HCT116 (cell line): ENCODE measurements at regions not wholly inside any gene's neighbourhood (a gene's known extent, or its start where the extent isn't known, plus 50 kb on each side); places are given as distances from the start of the nearest gene placed in this dataset.

Experiments used
- ATAC-seq: fragments of 200-7000 bp; cut with Tn5 transposase; 2 replicates; pipeline ENCODE4 v1.9.1; 2020; ENCODE audit warnings: mild to moderate bottlenecking, moderate library complexity
- BruUV-seq: library from RNA; stranded (reverse); fragments of 400-500 nt; replicated peaks from 2 replicates; lab custom pipeline; 2021; lab: Mats Ljungman, UMichigan
- CTCF ChIA-PET: fragments of 300-600 bp; sonication (Branson Sonifier 250); formaldehyde crosslinking; loops from one replicate; lab custom pipeline; 2021; ENCODE audit warnings: antibody characterized with exemption; lab: Charles Lee
- POLR2A ChIA-PET: fragments of 300-600, 350-600 bp; sonication (Branson Sonifier 250); formaldehyde crosslinking; loops from one replicate; lab custom pipeline; 2021; ENCODE audit warnings: antibody characterized with exemption; lab: Charles Lee
- RAD21 ChIA-PET, 2 experiments: fragments of 300-600 bp; sonication (Branson Sonifier 250); formaldehyde crosslinking; loops; one replicate each; lab custom pipeline; 2023; ENCODE audit warnings: low total read pairs in 2 of 2; ENCODE audit not compliant: uncharacterized antibody in 2 of 2, unreplicated experiment in 2 of 2, low non-redundant PET in 1 of 2; lab: Charles Lee
- DNase-seq: peaks from one replicate; pipeline ENCODE4 v3.0.0-alpha.2; 2010; ENCODE audit warnings: low read depth, low spot score
- H2AFZ ChIP-seq: fragments of 200-600 bp; shearing (Covaris generic), sonication (generic); 2 replicates; pipeline ENCODE4 v1.6.1; 2017; ENCODE audit warnings: low read depth, mixed run types, mixed read lengths, antibody characterized with exemption, low read length; ENCODE audit not compliant: poor library complexity, severe bottlenecking
- H3K27ac ChIP-seq: 2 replicates; pipeline ENCODE4 v1.5.1; 2012; ENCODE audit warnings: low read depth, low read length
- H3K27me3 ChIP-seq: fragments of 200-600 bp; sonication (generic); 2 replicates; pipeline ENCODE4 v1.6.1; 2016; ENCODE audit warnings: mixed run types, low read length, mixed read lengths; ENCODE audit not compliant: insufficient read depth
- H3K36me3 ChIP-seq, 2 experiments: fragments of 200-500 bp in 1 of 2; fragments of 200-600 bp in 1 of 2; sonication (Bioruptor generic) in 1 of 2; sonication (generic) in 1 of 2; 2 replicates each; pipeline versions ENCODE4 v1.5.1 to v1.6.1; 2014 to 2016; ENCODE audit warnings: low read length in 2 of 2, inconsistent platforms in 1 of 2, mixed read lengths in 1 of 2, mixed run types in 1 of 2; ENCODE audit not compliant: insufficient read depth in 2 of 2, control insufficient read depth in 1 of 2
- H3K4me1 ChIP-seq, 2 experiments: fragments of 200-600 bp in 1 of 2; sonication (generic) in 1 of 2; 2 replicates each; pipeline versions ENCODE4 v1.5.1 to v1.6.1; 2012 to 2017; ENCODE audit warnings: low read length in 2 of 2, inconsistent platforms in 1 of 2, mild to moderate bottlenecking in 1 of 2, mixed read lengths in 1 of 2, mixed run types in 1 of 2, moderate library complexity in 1 of 2; ENCODE audit not compliant: insufficient read depth in 2 of 2, control insufficient read depth in 1 of 2
- H3K4me2 ChIP-seq: fragments of 200-600 bp; sonication (generic); 2 replicates; pipeline ENCODE4 v1.6.1; 2017; ENCODE audit warnings: mixed run types, low read length, mixed read lengths
- H3K4me3 ChIP-seq, 2 experiments: fragments of 200-600 bp in 1 of 2; sonication (generic) in 1 of 2; replicated peaks in 1 of 2; 2 replicates each; pipeline ENCODE4 v1.5.1; 2011 to 2016; ENCODE audit warnings: low read length in 2 of 2, control low read depth in 1 of 2, low read depth in 1 of 2, mild to moderate bottlenecking in 1 of 2, mixed read lengths in 1 of 2, mixed run types in 1 of 2
- H3K79me2 ChIP-seq: fragments of 200-600 bp; sonication (generic); 2 replicates; pipeline ENCODE4 v1.6.1; 2017; ENCODE audit warnings: mild to moderate bottlenecking, mixed run types, low read length, moderate library complexity, mixed read lengths; ENCODE audit not compliant: insufficient read depth
- H3K9ac ChIP-seq: fragments of 200-600 bp; sonication (generic); 2 replicates; pipeline ENCODE4 v1.6.1; 2016; ENCODE audit warnings: low read length, mixed read lengths
- H3K9me2 ChIP-seq: fragments of 200-600 bp; sonication (generic), shearing (Covaris generic); 2 replicates; pipeline ENCODE4 v1.6.1; 2017; ENCODE audit warnings: mixed run types, mild to moderate bottlenecking, moderate library complexity; ENCODE audit not compliant: insufficient read depth
- H3K9me3 ChIP-seq, 2 experiments: fragments of 200-500 bp in 1 of 2; fragments of 200-600 bp in 1 of 2; sonication (Bioruptor generic) in 1 of 2; sonication (generic) in 1 of 2; 2 replicates each; pipeline ENCODE4 v1.6.1; 2014 to 2017; ENCODE audit warnings: low read length in 2 of 2, mixed read lengths in 2 of 2, inconsistent platforms in 1 of 2, low read depth in 1 of 2, mild to moderate bottlenecking in 1 of 2, mixed run types in 1 of 2, moderate library complexity in 1 of 2; ENCODE audit not compliant: control insufficient read depth in 1 of 2, insufficient read depth in 1 of 2
- H4K20me1 ChIP-seq: fragments of 200-600 bp; sonication (generic), shearing (Covaris generic); 2 replicates; pipeline ENCODE4 v1.6.1; 2017; ENCODE audit warnings: mixed run types, mild to moderate bottlenecking, moderate library complexity; ENCODE audit not compliant: insufficient read depth
- JUND ChIP-seq: IDR thresholded peaks from 2 replicates; pipeline ENCODE4 v1.6.1; 2012
- SRF ChIP-seq: IDR thresholded peaks from 2 replicates; pipeline ENCODE4 v1.6.1; 2012; ENCODE audit warnings: low read depth
- YY1 ChIP-seq: IDR thresholded peaks from 2 replicates; pipeline ENCODE4 v1.6.1; 2011; ENCODE audit warnings: low read length, low read depth, moderate library complexity, mild to moderate bottlenecking; ENCODE audit not compliant: insufficient replicate concordance; ENCODE audit errors: extremely low read depth
- ZBTB33 ChIP-seq: IDR thresholded peaks from 2 replicates; pipeline ENCODE4 v1.6.1; 2011; ENCODE audit warnings: mild to moderate bottlenecking, low read length, moderate library complexity; ENCODE audit not compliant: insufficient replicate concordance; ENCODE audit errors: extremely low read depth
- intact Hi-C: fragments of 100-400 bp; cut with micrococcal nuclease; formaldehyde crosslinking; loops from 2 replicates; pipeline ENCODE4 v1.10.0; 2022
- TF ChIP-seq, protein P1 (sequence below), 3 experiments: fragments of 200-600 bp in 1 of 3; sonication (generic) in 1 of 3; IDR thresholded peaks in 2 of 3; conservative IDR thresholded peaks in 1 of 3; 2 replicates each; pipeline ENCODE4 v1.5.1; 2012 to 2017; ENCODE audit warnings: low read depth in 2 of 3, low read length in 2 of 3, antibody characterized with exemption in 1 of 3, borderline replicate concordance in 1 of 3, control low read depth in 1 of 3, mild to moderate bottlenecking in 1 of 3, mixed read lengths in 1 of 3, mixed run types in 1 of 3, moderate library complexity in 1 of 3; ENCODE audit not compliant: insufficient read depth in 1 of 3

- CTCF ChIA-PET, result interaction anchor here (1.5 kb wide), 1 partner anchor 12 kb away, joined by 4 read pairs; no protein-coding TSS in a partner anchor
- H2AFZ ChIP-seq, result no peak overlapping the region
- H3K9ac ChIP-seq, result no peak overlapping the region
- peaks cover 0 to 7% of the 10 kb centered on the region in 2 experiments; a peak in 2 of 4 replicates for H3K4me1 ChIP-seq
- no peaks in the 10 kb centered on the region for H3K79me2 ChIP-seq
- no peaks in the 10 kb centered on the region for H3K36me3 ChIP-seq
- H3K9me3 ChIP-seq, result no peaks in the 10 kb centered on the region
- BruUV-seq, result no TSS peak
- H3K4me3 ChIP-seq, result no peak overlapping the region
- intact Hi-C loops, result no loop called here
- H3K27ac ChIP-seq, result no peak overlapping the region
- TF ChIP-seq JUND (no peak), ZBTB33 (no peak)
- TF ChIP-seq, protein P1, sequence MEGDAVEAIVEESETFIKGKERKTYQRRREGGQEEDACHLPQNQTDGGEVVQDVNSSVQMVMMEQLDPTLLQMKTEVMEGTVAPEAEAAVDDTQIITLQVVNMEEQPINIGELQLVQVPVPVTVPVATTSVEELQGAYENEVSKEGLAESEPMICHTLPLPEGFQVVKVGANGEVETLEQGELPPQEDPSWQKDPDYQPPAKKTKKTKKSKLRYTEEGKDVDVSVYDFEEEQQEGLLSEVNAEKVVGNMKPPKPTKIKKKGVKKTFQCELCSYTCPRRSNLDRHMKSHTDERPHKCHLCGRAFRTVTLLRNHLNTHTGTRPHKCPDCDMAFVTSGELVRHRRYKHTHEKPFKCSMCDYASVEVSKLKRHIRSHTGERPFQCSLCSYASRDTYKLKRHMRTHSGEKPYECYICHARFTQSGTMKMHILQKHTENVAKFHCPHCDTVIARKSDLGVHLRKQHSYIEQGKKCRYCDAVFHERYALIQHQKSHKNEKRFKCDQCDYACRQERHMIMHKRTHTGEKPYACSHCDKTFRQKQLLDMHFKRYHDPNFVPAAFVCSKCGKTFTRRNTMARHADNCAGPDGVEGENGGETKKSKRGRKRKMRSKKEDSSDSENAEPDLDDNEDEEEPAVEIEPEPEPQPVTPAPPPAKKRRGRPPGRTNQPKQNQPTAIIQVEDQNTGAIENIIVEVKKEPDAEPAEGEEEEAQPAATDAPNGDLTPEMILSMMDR (IDR thresholded peaks at IDR 0.05 in 2 of 3, conservative IDR thresholded peaks at IDR 0.05 in 1 of 3; ENCODE audit: borderline replicate concordance in 1 of 3, insufficient read depth in 1 of 3, low read depth in 2 of 3, low read length in 2 of 3), result no peak
- DNase-seq (no peak), ATAC-seq (no peak)
- POLR2A ChIA-PET, result no interaction called here
- peaks cover 39% of the 10 kb centered on the region for H3K27me3 ChIP-seq
- no peaks in the 10 kb centered on the region for H3K9me2 ChIP-seq
- no peaks in the 10 kb centered on the region for H4K20me1 ChIP-seq
- RAD21 ChIA-PET, result no interaction called here
- H3K4me2 ChIP-seq, result no peak overlapping the region
Observed at GRCh38 chr17:5718726-5719125, 134.4 kb upstream of the NLRP1 start.

DNA sequence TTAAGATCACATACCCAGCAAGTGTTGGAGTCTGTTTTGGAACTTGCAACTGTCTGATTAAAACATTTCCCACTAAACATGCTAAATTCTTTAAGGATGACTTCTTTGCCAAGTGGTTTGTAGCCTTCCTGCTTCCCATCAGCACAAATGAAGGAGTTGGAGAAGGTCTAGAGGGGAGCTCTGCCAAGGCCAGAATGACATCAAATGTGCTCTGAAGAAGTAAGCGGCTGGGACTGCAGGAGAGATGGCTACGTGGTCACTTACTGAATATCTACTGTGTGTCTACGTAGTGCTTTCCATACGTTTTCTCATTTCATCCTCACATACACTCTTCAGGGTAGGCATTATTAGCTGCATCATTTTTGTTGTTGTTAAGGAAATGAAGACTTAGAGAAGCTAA is 135.7 kb upstream of the NLRP1 start:
- Histone ChIP-seq H3K4me3 (no peak overlapping the region), H3K4me1 (peaks cover 0 to 7% of the 10 kb centered on the region in 2 experiments; a peak in 2 of 4 replicates), H3K27ac (no peak overlapping the region), H3K9me3 (no peaks in the 10 kb centered on the region), H3K4me2 (no peak overlapping the region)
- RAD21 ChIA-PET, result no interaction called here
- DNase-seq, result no peak
- no TSS peak for BruUV-seq
- CTCF ChIA-PET, result no interaction called here
- TF ChIP-seq SRF (no peak), YY1 (no peak)
- TF ChIP-seq, all 23 proteins: peak for 0
- POLR2A ChIA-PET, result no interaction called here
- Histone ChIP-seq H3K9me2 (no peaks in the 10 kb centered on the region), H3K36me3 (no peaks in the 10 kb centered on the region), H3K79me2 (no peaks in the 10 kb centered on the region), H3K9ac (no peak overlapping the region), H2AFZ (no peak overlapping the region), H4K20me1 (no peaks in the 10 kb centered on the region), H3K27me3 (peaks cover 29% of the 10 kb centered on the region)
- no peak for ATAC-seq
- intact Hi-C loops, result no loop called here
